Calu3 (cell line): ENCODE measurements at regions not wholly inside any gene's neighbourhood (a gene's known extent, or its start where the extent isn't known, plus 50 kb on each side); places are given as distances from the start of the nearest gene placed in this dataset.
"Not testable (repeated sequence)": the region's sequence is repeated elsewhere in the genome, so short reads cannot be mapped to it uniquely, and the experiment has no call there.

ENCODE experiments used
- BruUV-seq: library from RNA; stranded (reverse); fragments of 400-500 nt; replicated peaks from 2 replicates; lab custom pipeline; 2021; lab: Mats Ljungman, UMichigan
- CTCF ChIA-PET: fragments of 300-600 bp; sonication (Branson Sonifier 250); formaldehyde crosslinking; loops from one replicate; lab custom pipeline; 2022; ENCODE audit warnings: antibody characterized with exemption; lab: Charles Lee
- DNase-seq: peaks from one replicate; pipeline ENCODE4 v3.0.0; 2022
- H3K27ac Mint-ChIP-seq: one replicate; pipeline ENCODE4 v1.8.0; 2022; ENCODE audit warnings: mixed read lengths; ENCODE audit not compliant: unreplicated experiment
- H3K27me3 Mint-ChIP-seq: one replicate; pipeline ENCODE4 v1.8.0; 2022; ENCODE audit warnings: mixed read lengths; ENCODE audit not compliant: unreplicated experiment
- H3K36me3 Mint-ChIP-seq: one replicate; pipeline ENCODE4 v1.8.0; 2022; ENCODE audit warnings: mild to moderate bottlenecking, moderate library complexity, mixed read lengths; ENCODE audit not compliant: insufficient read depth, unreplicated experiment
- H3K4me1 Mint-ChIP-seq: one replicate; pipeline ENCODE4 v1.8.0; 2022; ENCODE audit warnings: mild to moderate bottlenecking, low read depth, mixed read lengths; ENCODE audit not compliant: unreplicated experiment
- H3K4me3 Mint-ChIP-seq: one replicate; pipeline ENCODE4 v1.8.0; 2022; ENCODE audit warnings: mild to moderate bottlenecking, low read depth, moderate library complexity, mixed read lengths; ENCODE audit not compliant: unreplicated experiment
- H3K9me3 Mint-ChIP-seq: one replicate; pipeline ENCODE4 v1.8.0; 2022; ENCODE audit warnings: low read depth, mixed read lengths; ENCODE audit not compliant: unreplicated experiment
- CTCF ChIP-seq: fragments of 200-600 bp; IDR thresholded peaks from one replicate; pipeline ENCODE4 v1.8.0; 2022; ENCODE audit warnings: antibody characterized with exemption; ENCODE audit not compliant: unreplicated experiment
- intact Hi-C: fragments of 100-400 bp; cut with micrococcal nuclease; formaldehyde crosslinking; loops from one replicate; pipeline ENCODE4 v1.10.0; 2022; ENCODE audit not compliant: unreplicated experiment

GRCh38 chr3:162597226-162597625 lies 1100.6 kb downstream of the OTOL1 start:
- peaks cover 5% of the 10 kb centered on the region for H3K9me3 Mint-ChIP-seq
- intact Hi-C loops = no loop called here
- H3K27ac Mint-ChIP-seq = no peak overlapping the region
- DNase-seq = no peak
- no TSS peak for BruUV-seq
- H3K4me1 Mint-ChIP-seq = no peaks in the 10 kb centered on the region
- no peaks in the 10 kb centered on the region for H3K36me3 Mint-ChIP-seq
- CTCF ChIA-PET = interaction anchor here (0.6 kb wide), 1 partner anchor 234 kb away, joined by 3 read pairs; no protein-coding TSS in a partner anchor
- H3K4me3 Mint-ChIP-seq = no peak overlapping the region
- no peak for TF ChIP-seq CTCF
- H3K27me3 Mint-ChIP-seq = no peaks in the 10 kb centered on the region

GRCh38 chr3:162598500-162598899 lies 1101.9 kb downstream of the OTOL1 start:
- H3K27me3 Mint-ChIP-seq, H3K4me3 Mint-ChIP-seq, H3K36me3 Mint-ChIP-seq, CTCF ChIA-PET, BruUV-seq, intact Hi-C loops, H3K27ac Mint-ChIP-seq, H3K4me1 Mint-ChIP-seq, H3K9me3 Mint-ChIP-seq, DNase-seq: not testable (repeated sequence)

- DNase-seq, BruUV-seq, CTCF ChIA-PET, H3K27ac Mint-ChIP-seq, H3K4me1 Mint-ChIP-seq, intact Hi-C loops, H3K9me3 Mint-ChIP-seq, H3K36me3 Mint-ChIP-seq, H3K4me3 Mint-ChIP-seq, H3K27me3 Mint-ChIP-seq: not testable (repeated sequence)
These were observed 1103.1 kb downstream of the OTOL1 start for GRCh38 chr3:162599742-162600141.

- TF ChIP-seq CTCF = no peak
- Mint-ChIP-seq H3K36me3 (no peaks in the 10 kb centered on the region), H3K4me1 (peaks cover 8% of the 10 kb centered on the region), H3K4me3 (no peak overlapping the region), H3K27me3 (no peaks in the 10 kb centered on the region), H3K9me3 (peaks cover 12% of the 10 kb centered on the region), H3K27ac (no peak overlapping the region)
- no TSS peak for BruUV-seq
- CTCF ChIA-PET = no interaction called here
- DNase-seq = no peak
- intact Hi-C loops = no loop called here
These were observed 1104.6 kb downstream of the OTOL1 start for GRCh38 chr3:162601101-162601670.

- no TSS peak for BruUV-seq
- no peaks in the 10 kb centered on the region for H3K27me3 Mint-ChIP-seq
- H3K4me3 Mint-ChIP-seq = no peak overlapping the region
- peaks cover 17% of the 10 kb centered on the region for H3K9me3 Mint-ChIP-seq
- H3K4me1 Mint-ChIP-seq = peaks cover 8% of the 10 kb centered on the region
- intact Hi-C loops = no loop called here
- no peaks in the 10 kb centered on the region for H3K36me3 Mint-ChIP-seq
- CTCF ChIA-PET = no interaction called here
- TF ChIP-seq CTCF = no peak
- no peak for DNase-seq
- H3K27ac Mint-ChIP-seq = no peak overlapping the region
These were observed 1106.0 kb downstream of the OTOL1 start for GRCh38 chr3:162602619-162603018.
